ENCODE measurements at regions not wholly inside any gene's neighbourhood (a gene's known extent, or its start where the extent isn't known, plus 50 kb on each side); places are given as distances from the start of the nearest gene placed in this dataset.

DNA sequence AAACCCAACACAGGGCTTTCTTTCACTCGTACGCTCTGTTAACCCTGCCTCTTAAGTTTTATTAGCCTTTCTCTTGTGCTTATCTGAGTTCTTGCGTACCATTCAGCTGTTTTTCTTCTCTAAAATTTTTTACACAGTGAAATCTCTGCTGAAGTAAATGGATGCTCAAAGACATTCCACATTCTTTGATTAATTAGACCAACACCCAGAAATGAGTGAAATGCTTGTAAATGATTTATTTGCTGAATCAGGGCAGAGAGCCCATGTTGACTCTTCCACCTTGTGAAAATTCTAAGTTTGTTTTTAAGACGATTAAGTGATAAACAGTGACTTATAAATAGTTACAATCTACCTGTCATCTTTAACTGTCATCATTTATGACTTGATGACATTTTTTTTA lies 156.7 kb downstream of the ACTL8 start:
- TF ChIP-seq FOXP2 (optimal IDR thresholded peaks at IDR 0.05; ENCODE audit: borderline replicate concordance, extremely low read depth, extremely low read length, insufficient read depth) (no peak), TAF1 (IDR thresholded peaks at IDR 0.05; ENCODE audit: borderline replicate concordance, insufficient read depth, low read length) (no peak), POLR2AphosphoS5 (IDR thresholded peaks at IDR 0.05; ENCODE audit: low read depth, low read length) (no peak), SIN3A (IDR thresholded peaks at IDR 0.05; ENCODE audit: borderline replicate concordance, insufficient read depth, low read length) (no peak), REST (IDR thresholded peaks at IDR 0.05; ENCODE audit: insufficient read depth in 1 of 2, low read depth in 2 of 2, low read length in 2 of 2) (no peak)

DNA sequence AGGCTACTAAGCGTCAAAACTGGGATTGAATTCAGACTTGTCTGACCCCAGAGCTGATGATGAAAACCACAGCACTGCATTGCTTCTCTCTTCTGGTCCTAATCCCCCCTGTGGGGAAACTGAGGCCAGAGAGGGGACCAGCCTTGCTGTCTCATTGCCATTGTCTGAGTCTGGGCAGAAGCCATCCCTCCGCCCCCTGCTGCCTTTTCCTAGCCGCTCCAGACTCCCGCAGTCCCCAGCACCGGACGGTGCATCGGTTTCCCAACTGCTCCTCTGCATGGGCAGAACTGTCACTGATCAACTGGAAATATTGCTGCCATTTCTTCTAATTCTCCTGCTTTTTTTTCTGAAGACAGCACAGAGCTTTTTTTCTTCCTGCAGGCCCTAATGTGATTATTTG lies 157.4 kb downstream of the ACTL8 start:
- TF ChIP-seq REST (IDR thresholded peaks at IDR 0.05; ENCODE audit: insufficient read depth in 1 of 2, low read depth in 2 of 2, low read length in 2 of 2) (no peak), POLR2AphosphoS5 (IDR thresholded peaks at IDR 0.05; ENCODE audit: low read depth, low read length) (no peak), TAF1 (IDR thresholded peaks at IDR 0.05; ENCODE audit: borderline replicate concordance, insufficient read depth, low read length) (no peak), SIN3A (IDR thresholded peaks at IDR 0.05; ENCODE audit: borderline replicate concordance, insufficient read depth, low read length) (no peak), FOXP2 (optimal IDR thresholded peaks at IDR 0.05; ENCODE audit: borderline replicate concordance, extremely low read depth, extremely low read length, insufficient read depth) (no peak)

GRCh38 chr1:17913326-17914115 lies 158.4 kb downstream of the ACTL8 start:
- TF ChIP-seq SIN3A (IDR thresholded peaks at IDR 0.05; ENCODE audit: borderline replicate concordance, insufficient read depth, low read length): no peak
- TF ChIP-seq TAF1 (IDR thresholded peaks at IDR 0.05; ENCODE audit: borderline replicate concordance, insufficient read depth, low read length): no peak
- no peak for TF ChIP-seq POLR2AphosphoS5 (IDR thresholded peaks at IDR 0.05; ENCODE audit: low read depth, low read length)

GRCh38 chr1:17914131-17914530 lies 159.0 kb downstream of the ACTL8 start:
- no peak for TF ChIP-seq SIN3A (IDR thresholded peaks at IDR 0.05; ENCODE audit: borderline replicate concordance, insufficient read depth, low read length)
- no peak for TF ChIP-seq FOXP2 (optimal IDR thresholded peaks at IDR 0.05; ENCODE audit: borderline replicate concordance, extremely low read depth, extremely low read length, insufficient read depth)
- no peak for TF ChIP-seq TAF1 (IDR thresholded peaks at IDR 0.05; ENCODE audit: borderline replicate concordance, insufficient read depth, low read length)
- no peak for TF ChIP-seq REST (IDR thresholded peaks at IDR 0.05; ENCODE audit: insufficient read depth in 1 of 2, low read depth in 2 of 2, low read length in 2 of 2)
- no peak for TF ChIP-seq POLR2AphosphoS5 (IDR thresholded peaks at IDR 0.05; ENCODE audit: low read depth, low read length)

- no peak for TF ChIP-seq SIN3A (IDR thresholded peaks at IDR 0.05; ENCODE audit: borderline replicate concordance, insufficient read depth, low read length)
- no peak for TF ChIP-seq FOXP2 (optimal IDR thresholded peaks at IDR 0.05; ENCODE audit: borderline replicate concordance, extremely low read depth, extremely low read length, insufficient read depth)
- TF ChIP-seq REST (IDR thresholded peaks at IDR 0.05; ENCODE audit: insufficient read depth in 1 of 2, low read depth in 2 of 2, low read length in 2 of 2): no peak
- no peak for TF ChIP-seq TAF1 (IDR thresholded peaks at IDR 0.05; ENCODE audit: borderline replicate concordance, insufficient read depth, low read length)
- no peak for TF ChIP-seq POLR2AphosphoS5 (IDR thresholded peaks at IDR 0.05; ENCODE audit: low read depth, low read length)
These were observed 159.9 kb downstream of the ACTL8 start for GRCh38 chr1:17914987-17915386.
